ENCODE measurements at regions not wholly inside any gene's neighbourhood (a gene's known extent, or its start where the extent isn't known, plus 50 kb on each side); places are given as distances from the start of the nearest gene placed in this dataset.

DNA sequence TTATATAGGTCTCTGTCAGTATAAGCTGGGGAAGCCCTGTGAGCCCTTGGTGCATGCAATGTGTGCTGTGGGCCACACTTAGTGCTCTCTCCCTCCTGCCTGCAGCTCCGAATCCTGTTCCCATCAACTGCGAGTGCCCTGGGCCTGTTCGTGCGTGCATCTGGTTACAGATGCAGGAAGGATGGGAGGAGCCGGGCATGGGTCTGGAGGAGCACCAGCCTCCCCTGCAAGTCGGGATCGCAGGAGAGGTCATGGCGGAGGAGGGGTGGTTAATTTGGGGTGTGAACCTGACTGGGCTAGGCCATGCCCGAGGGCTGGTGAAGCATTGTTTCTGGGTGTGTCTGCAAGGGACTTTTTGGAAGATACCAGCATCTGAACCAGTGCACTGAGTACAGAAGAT lies 274.6 kb upstream of the IRX4 start:
- no peak for TF ChIP-seq CTCF (IDR thresholded peaks at IDR 0.05; ENCODE audit: borderline replicate concordance, extremely low read depth, low read length, poor library complexity, severe bottlenecking)
- no peak for TF ChIP-seq EZH2 (IDR thresholded peaks at IDR 0.05; ENCODE audit: borderline replicate concordance, low read depth, low read length, severe bottlenecking)

All from DND-41 (cell line).